ENCODE measurements at regions not wholly inside any gene's neighbourhood (a gene's known extent, or its start where the extent isn't known, plus 50 kb on each side); places are given as distances from the start of the nearest gene placed in this dataset.

DNA sequence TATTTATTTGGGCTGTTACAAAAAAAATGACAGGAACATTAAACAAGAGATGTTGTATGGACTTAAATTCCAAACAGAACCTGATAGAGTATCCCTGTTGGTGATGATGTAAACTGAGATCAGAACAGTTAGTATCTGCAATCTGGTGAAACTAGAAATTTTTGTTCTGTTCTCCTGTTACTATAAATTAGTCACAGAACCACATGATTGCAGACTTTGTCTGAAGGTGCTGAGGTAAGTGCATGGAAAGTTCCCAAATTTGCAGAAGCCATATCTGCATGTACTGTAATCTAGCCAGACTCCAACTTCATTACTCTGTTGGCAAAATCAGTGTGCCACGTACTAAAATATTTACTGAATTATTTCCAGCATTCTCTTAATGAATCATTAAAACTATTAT lies 516.3 kb upstream of the FSIP2 start:
- TF ChIP-seq POLR2A (IDR thresholded peaks at IDR 0.05; ENCODE audit: low read length) (no peak), RAD21 (conservative IDR thresholded peaks at IDR 0.05 in 1 of 2, IDR thresholded peaks at IDR 0.05 in 1 of 2) (no peak), NFE2L2 (conservative IDR thresholded peaks at IDR 0.05; ENCODE audit: low read length) (no peak), FOXS1 (CRISPR knock-in tag; IDR thresholded peaks at IDR 0.05) (no peak), RCOR1 (IDR thresholded peaks at IDR 0.05; ENCODE audit: low read depth, low read length) (no peak)
- TF ChIP-seq, protein P1, sequence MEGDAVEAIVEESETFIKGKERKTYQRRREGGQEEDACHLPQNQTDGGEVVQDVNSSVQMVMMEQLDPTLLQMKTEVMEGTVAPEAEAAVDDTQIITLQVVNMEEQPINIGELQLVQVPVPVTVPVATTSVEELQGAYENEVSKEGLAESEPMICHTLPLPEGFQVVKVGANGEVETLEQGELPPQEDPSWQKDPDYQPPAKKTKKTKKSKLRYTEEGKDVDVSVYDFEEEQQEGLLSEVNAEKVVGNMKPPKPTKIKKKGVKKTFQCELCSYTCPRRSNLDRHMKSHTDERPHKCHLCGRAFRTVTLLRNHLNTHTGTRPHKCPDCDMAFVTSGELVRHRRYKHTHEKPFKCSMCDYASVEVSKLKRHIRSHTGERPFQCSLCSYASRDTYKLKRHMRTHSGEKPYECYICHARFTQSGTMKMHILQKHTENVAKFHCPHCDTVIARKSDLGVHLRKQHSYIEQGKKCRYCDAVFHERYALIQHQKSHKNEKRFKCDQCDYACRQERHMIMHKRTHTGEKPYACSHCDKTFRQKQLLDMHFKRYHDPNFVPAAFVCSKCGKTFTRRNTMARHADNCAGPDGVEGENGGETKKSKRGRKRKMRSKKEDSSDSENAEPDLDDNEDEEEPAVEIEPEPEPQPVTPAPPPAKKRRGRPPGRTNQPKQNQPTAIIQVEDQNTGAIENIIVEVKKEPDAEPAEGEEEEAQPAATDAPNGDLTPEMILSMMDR (IDR thresholded peaks at IDR 0.05): no peak
- TF ChIP-seq, protein P2, sequence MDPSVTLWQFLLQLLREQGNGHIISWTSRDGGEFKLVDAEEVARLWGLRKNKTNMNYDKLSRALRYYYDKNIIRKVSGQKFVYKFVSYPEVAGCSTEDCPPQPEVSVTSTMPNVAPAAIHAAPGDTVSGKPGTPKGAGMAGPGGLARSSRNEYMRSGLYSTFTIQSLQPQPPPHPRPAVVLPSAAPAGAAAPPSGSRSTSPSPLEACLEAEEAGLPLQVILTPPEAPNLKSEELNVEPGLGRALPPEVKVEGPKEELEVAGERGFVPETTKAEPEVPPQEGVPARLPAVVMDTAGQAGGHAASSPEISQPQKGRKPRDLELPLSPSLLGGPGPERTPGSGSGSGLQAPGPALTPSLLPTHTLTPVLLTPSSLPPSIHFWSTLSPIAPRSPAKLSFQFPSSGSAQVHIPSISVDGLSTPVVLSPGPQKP (IDR thresholded peaks at IDR 0.05; ENCODE audit: low read depth, low read length): no peak

Data from A549 (cell line).